ENCODE measurements at regions not wholly inside any gene's neighbourhood (a gene's known extent, or its start where the extent isn't known, plus 50 kb on each side); places are given as distances from the start of the nearest gene placed in this dataset.

DNA sequence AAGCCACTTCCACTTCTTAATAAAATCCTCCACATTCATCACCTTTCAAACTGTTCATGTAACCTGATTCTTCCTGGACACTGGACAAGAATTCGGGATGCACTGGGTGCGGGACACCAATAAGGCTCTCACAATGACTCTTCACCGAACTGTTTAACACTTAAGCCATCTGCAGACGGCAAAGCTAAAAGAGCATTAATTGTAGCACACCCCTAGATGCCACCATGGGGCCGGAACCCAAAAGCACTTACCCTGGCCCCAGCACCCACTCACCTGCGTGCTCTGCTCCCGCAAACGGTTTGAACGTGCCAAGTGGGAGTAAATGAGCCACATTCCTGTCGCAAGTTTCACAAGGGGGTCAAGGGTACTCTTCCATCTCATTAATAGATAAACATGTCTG lies 254.3 kb upstream of the PRR20A start:
- no peaks in the 10 kb centered on the region for H3K4me1 ChIP-seq (ENCODE audit: control insufficient read depth in 2 of 3, insufficient read depth in 2 of 3, low read depth in 1 of 3, low read length in 3 of 3)

GRCh38 chr13:56888455-56888854 lies 252.3 kb upstream of the PRR20A start:
- no peaks in the 10 kb centered on the region for H3K9me3 ChIP-seq (ENCODE audit: control insufficient read depth in 2 of 3, insufficient read depth in 1 of 3, low read length in 3 of 3)
- no peak overlapping the region for H3K4me3 ChIP-seq (ENCODE audit: low read length in 3 of 3)
- FAIRE-seq (no peak), DNase-seq (no peak)
- no peak overlapping the region for H3K27ac ChIP-seq (ENCODE audit: low read depth in 2 of 2, low read length in 2 of 2)
- intact Hi-C loops (cut with DNase I): no loop called here
- no peaks in the 10 kb centered on the region for H3K36me3 ChIP-seq (ENCODE audit: control insufficient read depth in 2 of 3, insufficient read depth in 3 of 3, low read length in 3 of 3)
- no peaks in the 10 kb centered on the region for H3K4me1 ChIP-seq (ENCODE audit: control insufficient read depth in 2 of 3, insufficient read depth in 2 of 3, low read depth in 1 of 3, low read length in 3 of 3)
- no peaks in the 10 kb centered on the region for H3K27me3 ChIP-seq (ENCODE audit: control insufficient read depth, insufficient read depth, low read length)
- H3K9ac ChIP-seq (ENCODE audit: low read length in 3 of 3): no peak overlapping the region
- TF ChIP-seq, protein P1, sequence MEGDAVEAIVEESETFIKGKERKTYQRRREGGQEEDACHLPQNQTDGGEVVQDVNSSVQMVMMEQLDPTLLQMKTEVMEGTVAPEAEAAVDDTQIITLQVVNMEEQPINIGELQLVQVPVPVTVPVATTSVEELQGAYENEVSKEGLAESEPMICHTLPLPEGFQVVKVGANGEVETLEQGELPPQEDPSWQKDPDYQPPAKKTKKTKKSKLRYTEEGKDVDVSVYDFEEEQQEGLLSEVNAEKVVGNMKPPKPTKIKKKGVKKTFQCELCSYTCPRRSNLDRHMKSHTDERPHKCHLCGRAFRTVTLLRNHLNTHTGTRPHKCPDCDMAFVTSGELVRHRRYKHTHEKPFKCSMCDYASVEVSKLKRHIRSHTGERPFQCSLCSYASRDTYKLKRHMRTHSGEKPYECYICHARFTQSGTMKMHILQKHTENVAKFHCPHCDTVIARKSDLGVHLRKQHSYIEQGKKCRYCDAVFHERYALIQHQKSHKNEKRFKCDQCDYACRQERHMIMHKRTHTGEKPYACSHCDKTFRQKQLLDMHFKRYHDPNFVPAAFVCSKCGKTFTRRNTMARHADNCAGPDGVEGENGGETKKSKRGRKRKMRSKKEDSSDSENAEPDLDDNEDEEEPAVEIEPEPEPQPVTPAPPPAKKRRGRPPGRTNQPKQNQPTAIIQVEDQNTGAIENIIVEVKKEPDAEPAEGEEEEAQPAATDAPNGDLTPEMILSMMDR (IDR thresholded peaks at IDR 0.05; ENCODE audit: borderline replicate concordance, extremely low read depth, insufficient read depth): no peak

More for the DNA sequence above, 254.3 kb upstream of the PRR20A start:
- Histone ChIP-seq H3K27ac (ENCODE audit: low read depth in 2 of 2, low read length in 2 of 2) (no peak overlapping the region), H3K36me3 (ENCODE audit: control insufficient read depth in 2 of 3, insufficient read depth in 3 of 3, low read length in 3 of 3) (no peaks in the 10 kb centered on the region), H3K9ac (ENCODE audit: low read length in 3 of 3) (no peak overlapping the region), H3K27me3 (ENCODE audit: control insufficient read depth, insufficient read depth, low read length) (no peaks in the 10 kb centered on the region), H3K9me3 (ENCODE audit: control insufficient read depth in 2 of 3, insufficient read depth in 1 of 3, low read length in 3 of 3) (no peaks in the 10 kb centered on the region), H3K4me3 (ENCODE audit: low read length in 3 of 3) (no peak overlapping the region)
- TF ChIP-seq, protein P1 (IDR thresholded peaks at IDR 0.05; ENCODE audit: borderline replicate concordance, extremely low read depth, insufficient read depth): no peak
- FAIRE-seq: no peak
- intact Hi-C loops (cut with DNase I): no loop called here
- peak in 2 of 5 donors; percentile 16 to 36 for DNase-seq

DNA sequence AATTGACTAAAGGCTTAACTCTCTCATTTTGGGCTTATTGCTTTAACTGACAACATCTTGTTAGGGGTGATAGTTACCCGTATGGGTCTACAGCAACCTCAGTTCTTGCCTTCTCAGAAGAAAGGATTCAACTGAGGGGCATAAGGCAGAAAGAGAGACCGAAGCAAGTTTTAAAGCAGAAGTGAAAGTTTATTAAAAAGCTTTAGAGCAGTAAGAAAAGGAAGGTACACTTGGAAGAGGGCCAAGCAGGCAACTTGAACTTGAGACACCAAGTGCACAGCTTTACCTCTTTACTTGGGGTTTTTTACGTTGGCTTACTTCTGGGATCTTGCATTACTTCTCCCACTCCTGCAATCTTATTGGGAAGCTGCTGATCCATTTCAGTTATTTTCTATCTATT lies 246.9 kb upstream of the PRR20A start:
- H3K4me1 ChIP-seq (ENCODE audit: control insufficient read depth in 2 of 3, insufficient read depth in 2 of 3, low read depth in 1 of 3, low read length in 3 of 3): no peaks in the 10 kb centered on the region
- H3K36me3 ChIP-seq (ENCODE audit: control insufficient read depth in 2 of 3, insufficient read depth in 3 of 3, low read length in 3 of 3): no peaks in the 10 kb centered on the region
- FAIRE-seq (no peak), DNase-seq (no peak)
- no peak overlapping the region for H3K4me3 ChIP-seq (ENCODE audit: low read length in 3 of 3)
- H3K9me3 ChIP-seq (ENCODE audit: control insufficient read depth in 2 of 3, insufficient read depth in 1 of 3, low read length in 3 of 3): no peaks in the 10 kb centered on the region
- TF ChIP-seq, protein P1 (IDR thresholded peaks at IDR 0.05; ENCODE audit: borderline replicate concordance, extremely low read depth, insufficient read depth): no peak
- H3K27ac ChIP-seq (ENCODE audit: low read depth in 2 of 2, low read length in 2 of 2): no peak overlapping the region
- intact Hi-C loops (cut with DNase I): no loop called here
- no peaks in the 10 kb centered on the region for H3K27me3 ChIP-seq (ENCODE audit: control insufficient read depth, insufficient read depth, low read length)
- H3K9ac ChIP-seq (ENCODE audit: low read length in 3 of 3): no peak overlapping the region

All from kidney (tissue), 13 donors.